Adrenal gland (tissue), 9 donors: ENCODE measurements at regions not wholly inside any gene's neighbourhood (a gene's known extent, or its start where the extent isn't known, plus 50 kb on each side); places are given as distances from the start of the nearest gene placed in this dataset.

Experiments
- DNase-seq, 7 donors: peaks; one replicate each; pipeline ENCODE4 v3.0.0-alpha.2; 2019 to 2020
- H3K27ac ChIP-seq, 5 donors: fragments of 200-600 bp; sonication (generic) in 4 of 5; 1 replicate in 3 of 5; 2 replicates in 2 of 5; pipeline versions ENCODE4 v1.5.1 to v1.8.0; 2016 to 2020; ENCODE audit warnings: mild to moderate bottlenecking in 1 of 5
- H3K27me3 ChIP-seq: fragments of 200-600 bp; 2 replicates; pipeline ENCODE4 v1.8.0; 2021
- H3K36me3 ChIP-seq, 2 donors: fragments of 200-600 bp; replicated peaks in 1 of 2; 1 replicate in 1 of 2; 2 replicates in 1 of 2; pipeline versions ENCODE4 v1.5.1 to v1.8.0; 2018 to 2022
- H3K4me1 ChIP-seq, 2 donors: fragments of 200-600 bp; replicated peaks in 1 of 2; 1 replicate in 1 of 2; 2 replicates in 1 of 2; pipeline versions ENCODE4 v1.5.1 to v1.8.0; 2018 to 2021
- H3K4me3 ChIP-seq, 4 donors: fragments of 200-600 bp; sonication (generic) in 3 of 4; one replicate each; pipeline ENCODE4 v1.5.1; 2016 to 2018
- H3K9me3 ChIP-seq, 3 donors: fragments of 200-600 bp; sonication (generic) in 1 of 3; replicated peaks in 1 of 3; 1 replicate in 2 of 3; 2 replicates in 1 of 3; pipeline versions ENCODE4 v1.5.1 to v1.8.0; 2016 to 2021
- CTCF ChIP-seq, 6 experiments: fragments of 450-650 bp in 4 of 6; fragments of 200-600 bp in 2 of 6; sonication (generic) in 1 of 6; IDR thresholded peaks; 1 replicate in 5 of 6; 2 replicates in 1 of 6; pipeline versions ENCODE4 v1.5.1 to v1.8.0; 2016 to 2021; ENCODE audit warnings: antibody characterized with exemption in 6 of 6, mild to moderate bottlenecking in 2 of 6, moderate library complexity in 1 of 6
- POLR2A ChIP-seq, 2 donors: fragments of 450-650 bp; IDR thresholded peaks; one replicate each; pipeline ENCODE4 v1.6.1; 2017; ENCODE audit warnings: antibody characterized with exemption in 2 of 2, mild to moderate bottlenecking in 2 of 2, moderate library complexity in 1 of 2
- WGBS, 4 donors: extraction: QIAGEN DNeasy Blood & Tissue Kit in 2 of 4; methylation state at CpG; one replicate each; pipeline versions ENCODE4 v1.1.5 to v1.1.7; 2013 to 2017; 5-methylcytosine and 5-hydroxymethylcytosine counted together
- intact Hi-C, 2 donors: fragments of 100-400 bp; cut with DNase I; formaldehyde crosslinking; loops; one replicate each; pipeline versions ENCODE4 v1.14.1 to v1.15.0; 2022 to 2023
- donor health status: healthy with polysubstance abuse.
- donor health status: Bipolar disorder and iron deficiency.
- donor health status: DM: yes; HTN: yes; CAD: no.
- donor health status: DM: no; HTN: no; CAD: no.
- donor health status: DM: no; HTN: no; CAD: no.

DNA sequence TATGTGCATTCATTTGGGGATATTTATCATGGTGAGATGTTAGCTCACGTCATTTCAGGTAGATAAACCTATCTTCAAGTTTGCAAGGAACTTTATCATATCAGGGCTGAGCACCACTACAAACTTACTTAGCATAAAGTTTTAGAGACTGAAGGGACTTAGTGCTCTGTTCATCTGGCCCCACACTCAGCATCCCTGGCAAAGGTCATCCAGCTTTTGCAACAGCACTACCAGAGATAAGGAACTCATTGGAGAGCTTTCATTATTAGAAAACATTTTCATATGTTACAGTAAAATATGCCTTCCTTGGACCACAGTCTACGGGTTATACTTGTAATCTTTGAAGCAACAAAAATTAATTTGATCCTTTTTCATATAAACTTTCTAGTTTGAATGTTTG lies 263.4 kb downstream of the POU4F1 start:
- Histone ChIP-seq H3K27ac (no peak overlapping the region), H3K27me3 (no peaks in the 10 kb centered on the region), H3K4me1 (no peaks in the 10 kb centered on the region), H3K36me3 (no peaks in the 10 kb centered on the region), H3K9me3 (no peaks in the 10 kb centered on the region), H3K4me3 (no peak overlapping the region)
- 56 to 61% (median 59%) methylated on average over 2 of the region's 2 CpGs for WGBS, 4 donors
- DNase-seq = no peak
- intact Hi-C loops = no loop called here
- TF ChIP-seq CTCF (IDR thresholded peaks at IDR 0.05) = no peak
- TF ChIP-seq POLR2A (IDR thresholded peaks at IDR 0.05) = no peak

DNA sequence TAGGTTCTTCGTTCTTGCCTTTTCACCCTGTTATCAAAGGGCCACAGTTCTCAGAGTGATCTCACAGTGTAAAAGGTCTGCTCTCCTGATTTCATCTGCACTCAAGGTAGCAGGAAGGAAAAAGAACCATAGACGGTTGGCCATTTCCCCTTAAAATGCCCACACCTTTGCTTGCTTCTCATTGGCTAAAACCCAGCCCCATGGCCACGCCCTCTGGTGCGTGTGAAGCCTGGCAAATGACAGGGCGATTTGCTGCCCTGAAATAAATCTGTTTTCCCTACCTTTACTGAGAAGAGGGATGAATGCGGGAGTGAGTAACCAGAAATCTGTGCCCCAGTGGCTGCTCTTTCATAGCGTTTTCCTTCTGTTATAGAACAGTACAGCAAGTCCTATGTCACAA lies 269.3 kb downstream of the POU4F1 start:
- intact Hi-C loops = no loop called here
- Histone ChIP-seq H3K4me1 (no peaks in the 10 kb centered on the region), H3K36me3 (no peaks in the 10 kb centered on the region), H3K9me3 (no peaks in the 10 kb centered on the region), H3K27me3 (no peaks in the 10 kb centered on the region), H3K4me3 (no peak overlapping the region), H3K27ac (no peak overlapping the region)
- 63 to 64% (median 64%) methylated on average over 7 of the region's 7 CpGs for WGBS, 4 donors
- TF ChIP-seq POLR2A (IDR thresholded peaks at IDR 0.05) (no peak), CTCF (IDR thresholded peaks at IDR 0.05) (no peak)
- DNase-seq = no peak

- intact Hi-C loops = no loop called here
- Histone ChIP-seq H3K4me1 (no peaks in the 10 kb centered on the region), H3K27ac (no peak overlapping the region), H3K9me3 (no peaks in the 10 kb centered on the region), H3K4me3 (no peak overlapping the region), H3K27me3 (no peaks in the 10 kb centered on the region), H3K36me3 (no peaks in the 10 kb centered on the region)
- DNase-seq = no peak
- TF ChIP-seq POLR2A (IDR thresholded peaks at IDR 0.05) (no peak), CTCF (IDR thresholded peaks at IDR 0.05) (no peak)
- 47 to 61% (median 57%) methylated on average over 1 of the region's 1 CpG for WGBS, 4 donors
Measured at GRCh38 chr13:78326633-78327032, 276.7 kb downstream of the POU4F1 start.

GRCh38 chr13:78325585-78325984 lies 277.8 kb downstream of the POU4F1 start:
- no peak for TF ChIP-seq CTCF (IDR thresholded peaks at IDR 0.05)
- TF ChIP-seq POLR2A (IDR thresholded peaks at IDR 0.05) = no peak
- H3K27ac ChIP-seq = no peak overlapping the region
- WGBS, 4 donors = 58 to 84% (median 81%) methylated on average over 1 of the region's 1 CpG
- H3K27me3 ChIP-seq = no peaks in the 10 kb centered on the region
- intact Hi-C loops = no loop called here
- DNase-seq = no peak
- H3K36me3 ChIP-seq = no peaks in the 10 kb centered on the region
- H3K4me3 ChIP-seq = no peak overlapping the region
- H3K4me1 ChIP-seq = no peaks in the 10 kb centered on the region
- H3K9me3 ChIP-seq = no peaks in the 10 kb centered on the region
